ENCODE measurements at regions not wholly inside any gene's neighbourhood (a gene's known extent, or its start where the extent isn't known, plus 50 kb on each side); places are given as distances from the start of the nearest gene placed in this dataset.
"Not testable (repeated sequence)": the region's sequence is repeated elsewhere in the genome, so short reads cannot be mapped to it uniquely, and the experiment has no call there.

DNA sequence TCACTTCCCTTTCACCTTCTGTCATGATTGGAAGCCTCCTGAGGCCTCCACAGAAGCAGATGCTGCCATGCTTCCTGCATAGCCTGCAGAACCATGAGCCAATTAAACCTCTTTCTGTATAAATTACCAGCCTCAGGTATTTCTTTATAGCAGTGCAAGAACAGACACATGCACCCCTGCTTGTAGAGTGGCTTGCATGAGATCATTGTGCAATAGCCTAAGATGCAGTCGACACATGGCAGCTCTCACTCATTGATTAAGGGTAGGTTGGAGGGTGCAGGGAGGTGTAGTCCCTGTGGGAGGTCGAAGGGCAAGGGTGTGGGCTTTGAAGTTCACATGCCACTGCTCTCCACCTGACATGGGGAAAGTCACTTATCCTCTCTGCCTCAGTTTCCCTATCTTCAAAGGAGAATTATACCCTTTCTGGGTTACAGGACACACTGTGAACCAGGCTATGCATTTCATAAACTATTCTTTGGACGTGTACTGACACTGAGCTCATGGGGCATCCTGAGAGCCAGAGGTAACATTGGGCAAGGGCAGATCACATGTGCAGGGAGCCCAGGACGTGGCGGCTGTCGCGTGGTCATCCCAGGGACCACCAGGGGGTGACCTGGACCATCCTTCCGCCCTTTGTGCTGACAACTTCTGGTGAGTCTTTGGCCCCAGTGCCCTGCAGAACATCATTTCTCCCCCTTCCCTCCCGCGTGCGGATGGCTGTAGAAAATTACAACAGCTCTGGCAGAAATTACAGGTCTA lies 69.2 kb upstream of the SHANK2 start:
- Histone ChIP-seq H3K36me3 (replicated peaks in 1 of 2; ENCODE audit: control extremely low read depth in 1 of 2, control insufficient read depth in 1 of 2, extremely low read depth in 1 of 2, insufficient read depth in 2 of 2, low read length in 1 of 2) (no peaks in the 10 kb centered on the region), H4K20me1 (ENCODE audit: control insufficient read depth, insufficient read depth, low read length, poor library complexity, severe bottlenecking) (no peaks in the 10 kb centered on the region), H3K4me2 (replicated peaks; ENCODE audit: low read depth, low read length, poor library complexity, severe bottlenecking) (no peak overlapping the region), H3K9me3 (ENCODE audit: control extremely low read depth in 1 of 3, control insufficient read depth in 2 of 3, insufficient read depth in 1 of 3, low read length in 2 of 3) (peaks cover 4 to 26% (median 11%) of the 10 kb centered on the region in 3 donors), H2AFZ (ENCODE audit: insufficient read depth, low read depth, low read length, poor library complexity, severe bottlenecking) (no peak overlapping the region), H3K4me3 (ENCODE audit: control extremely low read depth in 1 of 5, extremely low read depth in 1 of 5, insufficient read depth in 1 of 5, low read depth in 2 of 5, low read length in 4 of 5) (no peak overlapping the region), H3K4me1 (ENCODE audit: control insufficient read depth in 2 of 2, insufficient read depth in 2 of 2, low read length in 2 of 2) (no peaks in the 10 kb centered on the region), H3K9ac (ENCODE audit: low read length) (no peak overlapping the region), H3K79me2 (ENCODE audit: control insufficient read depth, insufficient read depth, low read length) (no peaks in the 10 kb centered on the region), H3K27me3 (replicated peaks in 1 of 4; ENCODE audit: control extremely low read depth in 1 of 4, control insufficient read depth in 3 of 4, insufficient read depth in 4 of 4, low read length in 3 of 4) (peaks cover 0 to 2% (median 0%) of the 10 kb centered on the region in 4 experiments), H3K27ac (ENCODE audit: low read length in 2 of 2) (no peak overlapping the region)
- H3K4me1 Mint-ChIP-seq = no peaks in the 10 kb centered on the region
- ChIA-PET CTCF (no interaction called here), POLR2A (no interaction called here)
- WGBS (ENCODE audit: insufficient coverage) = 90% methylated on average over 10 of the region's 11 CpGs
- H3K27me3 Mint-ChIP-seq = peaks cover 21% of the 10 kb centered on the region
- no peak overlapping the region for H3K27ac Mint-ChIP-seq
- intact Hi-C loops (cut with micrococcal nuclease) = no loop called here
- ATAC-seq (ENCODE audit: low read depth) = no peak
- TF ChIP-seq CTCF (IDR thresholded peaks at IDR 0.05) (no peak), EZH2 (IDR thresholded peaks at IDR 0.05; ENCODE audit: borderline replicate concordance, insufficient read depth, low read depth, low read length, poor library complexity, severe bottlenecking) (no peak)
- peaks cover 5% of the 10 kb centered on the region for H3K9me3 Mint-ChIP-seq (ENCODE audit: insufficient read depth)
- H3K4me3 Mint-ChIP-seq = no peak overlapping the region
- no peak for DNase-seq

- H3K9me3 Mint-ChIP-seq (ENCODE audit: insufficient read depth) = peaks cover 5% of the 10 kb centered on the region
- H3K9me3 ChIP-seq (ENCODE audit: control extremely low read depth in 1 of 3, control insufficient read depth in 2 of 3, insufficient read depth in 1 of 3, low read length in 2 of 3) = peaks cover 4 to 24% (median 17%) of the 10 kb centered on the region in 3 donors
- no peak for TF ChIP-seq CTCF (IDR thresholded peaks at IDR 0.05)
- TF ChIP-seq EZH2 (IDR thresholded peaks at IDR 0.05; ENCODE audit: borderline replicate concordance, insufficient read depth, low read depth, low read length, poor library complexity, severe bottlenecking) = no peak
- DNase-seq (no peak), ATAC-seq (ENCODE audit: low read depth) (no peak)
- no peak overlapping the region for H3K4me2 ChIP-seq (replicated peaks; ENCODE audit: low read depth, low read length, poor library complexity, severe bottlenecking)
- no peaks in the 10 kb centered on the region for H3K79me2 ChIP-seq (ENCODE audit: control insufficient read depth, insufficient read depth, low read length)
- H3K36me3 ChIP-seq (replicated peaks in 1 of 2; ENCODE audit: control extremely low read depth in 1 of 2, control insufficient read depth in 1 of 2, extremely low read depth in 1 of 2, insufficient read depth in 2 of 2, low read length in 1 of 2) = no peaks in the 10 kb centered on the region
- H2AFZ ChIP-seq (ENCODE audit: insufficient read depth, low read depth, low read length, poor library complexity, severe bottlenecking) = no peak overlapping the region
- POLR2A ChIA-PET = no interaction called here
- CTCF ChIA-PET = no interaction called here
- H3K4me3 ChIP-seq (ENCODE audit: control extremely low read depth in 1 of 5, extremely low read depth in 1 of 5, insufficient read depth in 1 of 5, low read depth in 2 of 5, low read length in 4 of 5) = no peak overlapping the region
- H4K20me1 ChIP-seq (ENCODE audit: control insufficient read depth, insufficient read depth, low read length, poor library complexity, severe bottlenecking) = no peaks in the 10 kb centered on the region
- H3K4me1 ChIP-seq (ENCODE audit: control insufficient read depth in 2 of 2, insufficient read depth in 2 of 2, low read length in 2 of 2) = no peaks in the 10 kb centered on the region
- H3K27me3 Mint-ChIP-seq = peaks cover 7% of the 10 kb centered on the region
- WGBS (ENCODE audit: insufficient coverage) = 88% methylated on average over 1 of the region's 1 CpG
- H3K4me3 Mint-ChIP-seq = no peak overlapping the region
- H3K27me3 ChIP-seq (replicated peaks in 1 of 4; ENCODE audit: control extremely low read depth in 1 of 4, control insufficient read depth in 3 of 4, insufficient read depth in 4 of 4, low read length in 3 of 4) = peaks cover 0 to 2% (median 0%) of the 10 kb centered on the region in 4 experiments
- intact Hi-C loops (cut with micrococcal nuclease) = no loop called here
- H3K4me1 Mint-ChIP-seq = no peaks in the 10 kb centered on the region
- no peak overlapping the region for H3K27ac Mint-ChIP-seq
- H3K27ac ChIP-seq (ENCODE audit: low read length in 2 of 2) = no peak overlapping the region
- H3K9ac ChIP-seq (ENCODE audit: low read length) = no peak overlapping the region
These were observed 64.3 kb upstream of the SHANK2 start for GRCh38 chr11:71316701-71317100.

GRCh38 chr11:71312616-71313015 lies 60.2 kb upstream of the SHANK2 start:
- H3K4me2 ChIP-seq (replicated peaks; ENCODE audit: low read depth, low read length, poor library complexity, severe bottlenecking); H3K27ac ChIP-seq (ENCODE audit: low read length in 2 of 2); H3K4me1 Mint-ChIP-seq; intact Hi-C loops (cut with micrococcal nuclease); H3K79me2 ChIP-seq (ENCODE audit: control insufficient read depth, insufficient read depth, low read length); H3K27ac Mint-ChIP-seq; H3K4me3 ChIP-seq (ENCODE audit: control extremely low read depth in 1 of 5, extremely low read depth in 1 of 5, insufficient read depth in 1 of 5, low read depth in 2 of 5, low read length in 4 of 5); H3K36me3 ChIP-seq (replicated peaks in 1 of 2; ENCODE audit: control extremely low read depth in 1 of 2, control insufficient read depth in 1 of 2, extremely low read depth in 1 of 2, insufficient read depth in 2 of 2, low read length in 1 of 2); H3K27me3 ChIP-seq (replicated peaks in 1 of 4; ENCODE audit: control extremely low read depth in 1 of 4, control insufficient read depth in 3 of 4, insufficient read depth in 4 of 4, low read length in 3 of 4); H3K9ac ChIP-seq (ENCODE audit: low read length); CTCF ChIA-PET; H3K9me3 Mint-ChIP-seq (ENCODE audit: insufficient read depth); H3K4me1 ChIP-seq (ENCODE audit: control insufficient read depth in 2 of 2, insufficient read depth in 2 of 2, low read length in 2 of 2); H3K27me3 Mint-ChIP-seq; H2AFZ ChIP-seq (ENCODE audit: insufficient read depth, low read depth, low read length, poor library complexity, severe bottlenecking); POLR2A ChIA-PET; ATAC-seq (ENCODE audit: low read depth); DNase-seq; H3K4me3 Mint-ChIP-seq; H4K20me1 ChIP-seq (ENCODE audit: control insufficient read depth, insufficient read depth, low read length, poor library complexity, severe bottlenecking): not testable (repeated sequence)
- H3K9me3 ChIP-seq (ENCODE audit: control extremely low read depth in 1 of 3, control insufficient read depth in 2 of 3, insufficient read depth in 1 of 3, low read length in 2 of 3) = peaks cover 4 to 12% (median 8%) of the 10 kb centered on the region in 3 donors
- WGBS (ENCODE audit: insufficient coverage) = 100% methylated on average over 2 of the region's 9 CpGs

All from B cell (primary cell).